SU-DHL-6 (cell line): ENCODE measurements at regions not wholly inside any gene's neighbourhood (a gene's known extent, or its start where the extent isn't known, plus 50 kb on each side); places are given as distances from the start of the nearest gene placed in this dataset.
"Not testable (repeated sequence)": the region's sequence is repeated elsewhere in the genome, so short reads cannot be mapped to it uniquely, and the experiment has no call there.

Experiments used
- H2AFZ ChIP-seq: fragments of 200-600 bp; sonication (generic); 2 replicates; pipeline ENCODE4 v1.6.1; 2014; ENCODE audit warnings: low read depth, mild to moderate bottlenecking, moderate library complexity, mixed read lengths, antibody characterized with exemption, low read length; ENCODE audit not compliant: severe bottlenecking
- H3F3A ChIP-seq: fragments of 200-600 bp; shearing (Covaris generic); 2 replicates; pipeline ENCODE4 v1.6.0; 2016; ENCODE audit warnings: antibody characterized with exemption, mild to moderate bottlenecking; ENCODE audit not compliant: insufficient read depth
- H3K27ac ChIP-seq: fragments of 200-600 bp; sonication (generic); 2 replicates; pipeline ENCODE4 v1.5.1; 2016; ENCODE audit warnings: low read depth, mild to moderate bottlenecking, low read length, moderate library complexity, mixed read lengths
- H3K27me3 ChIP-seq: fragments of 200-600 bp; sonication (generic), shearing (Covaris generic); 2 replicates; pipeline ENCODE4 v1.6.0; 2014; ENCODE audit warnings: mild to moderate bottlenecking, low read length
- H3K36me3 ChIP-seq: fragments of 200-600 bp; sonication (generic); 2 replicates; pipeline ENCODE4 v1.6.1; 2014; ENCODE audit warnings: mild to moderate bottlenecking, low read length, mixed read lengths
- H3K4me2 ChIP-seq: fragments of 300-600, 200-600 bp; shearing (Covaris generic), sonication (generic); 2 replicates; pipeline ENCODE4 v1.6.0; 2014; ENCODE audit warnings: low read length, low read depth, mild to moderate bottlenecking; ENCODE audit not compliant: poor library complexity, severe bottlenecking
- H3K4me3 ChIP-seq: fragments of 200-600 bp; sonication (generic); 2 replicates; pipeline ENCODE4 v1.5.1; 2014; ENCODE audit warnings: antibody characterized with exemption, low read length, mild to moderate bottlenecking, mixed read lengths; ENCODE audit not compliant: insufficient read depth, poor library complexity, severe bottlenecking
- H3K79me2 ChIP-seq: fragments of 200-600 bp; sonication (generic); 2 replicates; pipeline ENCODE4 v1.6.1; 2014; ENCODE audit warnings: mild to moderate bottlenecking, low read length, moderate library complexity; ENCODE audit not compliant: insufficient read depth
- H3K9ac ChIP-seq: fragments of 200-600 bp; sonication (generic); 2 replicates; pipeline ENCODE4 v1.7.0; 2014; ENCODE audit warnings: mild to moderate bottlenecking, low read length
- H3K9me2 ChIP-seq: fragments of 200-600 bp; sonication (generic); replicated peaks from 2 replicates; pipeline ENCODE4 v1.6.1; 2014; ENCODE audit warnings: low read length; ENCODE audit not compliant: insufficient read depth
- H3K9me3 ChIP-seq: fragments of 200-600 bp; sonication (generic); 2 replicates; pipeline ENCODE4 v1.6.1; 2014; ENCODE audit warnings: low read length, mixed read lengths; ENCODE audit not compliant: insufficient read depth
- H4K20me1 ChIP-seq: fragments of 200-600 bp; sonication (generic); 2 replicates; pipeline ENCODE4 v1.6.1; 2014; ENCODE audit warnings: low read depth, mild to moderate bottlenecking, antibody characterized with exemption, low read length, moderate library complexity, mixed read lengths

GRCh38 chr20:30671120-30671519 is 586.3 kb upstream of the DEFB115 start:
- H3K9me2 ChIP-seq, H3K4me3 ChIP-seq, H3K36me3 ChIP-seq, H3K9ac ChIP-seq, H3F3A ChIP-seq, H2AFZ ChIP-seq, H3K9me3 ChIP-seq, H3K4me2 ChIP-seq, H3K27me3 ChIP-seq, H3K27ac ChIP-seq, H4K20me1 ChIP-seq, H3K79me2 ChIP-seq: not testable (repeated sequence)

GRCh38 chr20:30675988-30676564 is 581.4 kb upstream of the DEFB115 start:
- not testable (repeated sequence) for H3K36me3 ChIP-seq, H4K20me1 ChIP-seq, H3K27me3 ChIP-seq, H3K79me2 ChIP-seq, H3K4me3 ChIP-seq, H3K9ac ChIP-seq, H2AFZ ChIP-seq, H3K27ac ChIP-seq, H3K9me3 ChIP-seq, H3K9me2 ChIP-seq, H3F3A ChIP-seq, H3K4me2 ChIP-seq

GRCh38 chr20:30682236-30682635 is 575.2 kb upstream of the DEFB115 start:
- not testable (repeated sequence) for H3K36me3 ChIP-seq, H3K27me3 ChIP-seq, H3K4me3 ChIP-seq, H2AFZ ChIP-seq, H3K9me2 ChIP-seq, H3K9me3 ChIP-seq, H4K20me1 ChIP-seq, H3K27ac ChIP-seq, H3F3A ChIP-seq, H3K4me2 ChIP-seq, H3K9ac ChIP-seq, H3K79me2 ChIP-seq

GRCh38 chr20:30712861-30713260 is 544.6 kb upstream of the DEFB115 start:
- not testable (repeated sequence) for H3F3A ChIP-seq, H3K36me3 ChIP-seq, H3K4me3 ChIP-seq, H3K9me3 ChIP-seq, H3K27ac ChIP-seq, H3K9me2 ChIP-seq, H4K20me1 ChIP-seq, H2AFZ ChIP-seq, H3K9ac ChIP-seq, H3K79me2 ChIP-seq, H3K27me3 ChIP-seq, H3K4me2 ChIP-seq

- H3K4me3 ChIP-seq, H2AFZ ChIP-seq, H3K9ac ChIP-seq, H3K27me3 ChIP-seq, H3K36me3 ChIP-seq, H3F3A ChIP-seq, H3K27ac ChIP-seq, H3K79me2 ChIP-seq, H3K9me3 ChIP-seq, H3K9me2 ChIP-seq, H3K4me2 ChIP-seq, H4K20me1 ChIP-seq: not testable (repeated sequence)
Measured at GRCh38 chr20:30719415-30720199, 537.9 kb upstream of the DEFB115 start.

GRCh38 chr20:30723511-30723910 is 534.0 kb upstream of the DEFB115 start:
- not testable (repeated sequence) for H3K9me3 ChIP-seq, H3K27me3 ChIP-seq, H4K20me1 ChIP-seq, H3K9ac ChIP-seq, H3K36me3 ChIP-seq, H3K4me2 ChIP-seq, H3K9me2 ChIP-seq, H3F3A ChIP-seq, H3K27ac ChIP-seq, H3K4me3 ChIP-seq, H3K79me2 ChIP-seq, H2AFZ ChIP-seq

GRCh38 chr20:30723934-30724687 is 533.4 kb upstream of the DEFB115 start:
- not testable (repeated sequence) for H3K9me2 ChIP-seq, H3K36me3 ChIP-seq, H4K20me1 ChIP-seq, H3K4me2 ChIP-seq, H3F3A ChIP-seq, H3K4me3 ChIP-seq, H3K27me3 ChIP-seq, H3K9ac ChIP-seq, H3K27ac ChIP-seq, H2AFZ ChIP-seq, H3K79me2 ChIP-seq, H3K9me3 ChIP-seq

- not testable (repeated sequence) for H3K9ac ChIP-seq
Measured at GRCh38 chr20:30724688-30725074, 532.8 kb upstream of the DEFB115 start.

More at GRCh38 chr20:30724688-30725074, 532.8 kb upstream of the DEFB115 start:
- not testable (repeated sequence) for H3K27ac ChIP-seq, H3K9me2 ChIP-seq, H3K9me3 ChIP-seq, H2AFZ ChIP-seq, H3K27me3 ChIP-seq, H4K20me1 ChIP-seq, H3K36me3 ChIP-seq, H3K4me3 ChIP-seq, H3K4me2 ChIP-seq, H3K79me2 ChIP-seq, H3F3A ChIP-seq
